Superior temporal gyrus (tissue), 1 donor: ENCODE measurements at regions not wholly inside any gene's neighbourhood (a gene's known extent, or its start where the extent isn't known, plus 50 kb on each side); places are given as distances from the start of the nearest gene placed in this dataset.
A peak's percentile ranks its signal among the peaks of the same experiment; 100 is the strongest.
"Not testable (repeated sequence)": the region's sequence is repeated elsewhere in the genome, so short reads cannot be mapped to it uniquely, and the experiment has no call there.

Source experiments
- DNase-seq: peaks from one replicate; pipeline ENCODE4 v3.0.0-alpha.2; 2016; ENCODE audit errors: extremely low spot score

GRCh38 chr10:53439075-53439474, 666.5 kb upstream of the MBL2 start:
- not testable (repeated sequence) for DNase-seq

GRCh38 chr10:53434413-53434812, 661.8 kb upstream of the MBL2 start:
- DNase-seq: no peak

- DNase-seq: no peak
Observed at GRCh38 chr10:53432035-53432434, 659.5 kb upstream of the MBL2 start.

- DNase-seq: no peak
Observed at GRCh38 chr10:53430974-53431373, 658.4 kb upstream of the MBL2 start.

- no peak for DNase-seq
Observed at GRCh38 chr10:53430127-53430891, 657.7 kb upstream of the MBL2 start.

- DNase-seq: no peak
Observed at GRCh38 chr10:53422223-53422888, 649.8 kb upstream of the MBL2 start.

GRCh38 chr10:53412651-53413050, 640.1 kb upstream of the MBL2 start:
- no peak for DNase-seq

GRCh38 chr10:53406532-53406931, 633.9 kb upstream of the MBL2 start:
- no peak for DNase-seq

- peak; percentile 33 for DNase-seq
Observed at GRCh38 chr10:53403688-53404087, 631.1 kb upstream of the MBL2 start.

GRCh38 chr10:53402594-53402993, 630.0 kb upstream of the MBL2 start:
- DNase-seq: no peak

GRCh38 chr10:53401536-53401935, 629.0 kb upstream of the MBL2 start:
- no peak for DNase-seq

GRCh38 chr10:53396876-53397275, 624.3 kb upstream of the MBL2 start:
- DNase-seq: no peak

GRCh38 chr10:53395449-53395848, 622.9 kb upstream of the MBL2 start:
- no peak for DNase-seq

- peak; percentile 26 for DNase-seq
Observed at GRCh38 chr10:53387562-53387961, 615.0 kb upstream of the MBL2 start.

GRCh38 chr10:53382543-53382942, 610.0 kb upstream of the MBL2 start:
- DNase-seq: no peak

GRCh38 chr10:53379956-53380355, 607.4 kb upstream of the MBL2 start:
- DNase-seq: no peak

GRCh38 chr10:53370347-53370746, 597.8 kb upstream of the MBL2 start:
- DNase-seq: no peak

- DNase-seq: no peak
Observed at GRCh38 chr10:53361936-53362335, 589.4 kb upstream of the MBL2 start.

GRCh38 chr10:53361281-53361680, 588.7 kb upstream of the MBL2 start:
- no peak for DNase-seq

- DNase-seq: not testable (repeated sequence)
Observed at GRCh38 chr10:53358978-53359377, 586.4 kb upstream of the MBL2 start.

GRCh38 chr10:53358536-53358935, 586.0 kb upstream of the MBL2 start:
- DNase-seq: no peak

- DNase-seq: no peak
Observed at GRCh38 chr10:53357587-53357986, 585.0 kb upstream of the MBL2 start.

GRCh38 chr10:53356616-53357349, 584.2 kb upstream of the MBL2 start:
- DNase-seq: no peak
